ENCODE measurements at regions not wholly inside any gene's neighbourhood (a gene's known extent, or its start where the extent isn't known, plus 50 kb on each side); places are given as distances from the start of the nearest gene placed in this dataset.

- Mint-ChIP-seq H3K4me3 (no peak overlapping the region), H3K36me3 (no peaks in the 10 kb centered on the region), H3K9me3 (no peaks in the 10 kb centered on the region), H3K27ac (no peak overlapping the region), H3K4me1 (peaks cover 4% of the 10 kb centered on the region), H3K27me3 (ENCODE audit: low read depth) (peaks cover 2% of the 10 kb centered on the region)
- ATAC-seq (no peak), DNase-seq (ENCODE audit: low spot score) (no peak)
- TF ChIP-seq ZNF121 (CRISPR knock-in tag; IDR thresholded peaks at IDR 0.05) (no peak), AFF4 (CRISPR knock-in tag; IDR thresholded peaks at IDR 0.05; ENCODE audit: borderline replicate concordance) (no peak), OVOL2 (CRISPR knock-in tag; IDR thresholded peaks at IDR 0.05; ENCODE audit: borderline replicate concordance) (no peak), AR (CRISPR knock-in tag; IDR thresholded peaks at IDR 0.05) (no peak), ATF6 (CRISPR knock-in tag; IDR thresholded peaks at IDR 0.05) (no peak), NFYB (CRISPR knock-in tag; conservative IDR thresholded peaks at IDR 0.05; ENCODE audit: low read depth) (no peak), RELA (CRISPR knock-in tag; IDR thresholded peaks at IDR 0.05; ENCODE audit: borderline replicate concordance) (no peak), ZMAT4 (CRISPR knock-in tag; IDR thresholded peaks at IDR 0.05) (no peak), MYBL2 (CRISPR knock-in tag; IDR thresholded peaks at IDR 0.05) (no peak), JUN (CRISPR knock-in tag; IDR thresholded peaks at IDR 0.05) (no peak), NR2C2 (CRISPR knock-in tag; IDR thresholded peaks at IDR 0.05) (no peak), ATF2 (CRISPR knock-in tag; IDR thresholded peaks at IDR 0.05; ENCODE audit: borderline replicate concordance, low read depth) (no peak), NFE2L1 (CRISPR knock-in tag; IDR thresholded peaks at IDR 0.05) (no peak)
- ChIA-PET POLR2A (no interaction called here), CTCF (interaction anchor here (1.0 kb wide), 1 partner anchor 276 kb away, joined by 3 read pairs; no protein-coding TSS in a partner anchor)
Observed at GRCh38 chr15:97902140-97902780, 58.2 kb upstream of the ARRDC4 start.

- Mint-ChIP-seq H3K36me3 (no peaks in the 10 kb centered on the region), H3K27me3 (ENCODE audit: low read depth) (peaks cover 2% of the 10 kb centered on the region), H3K9me3 (no peaks in the 10 kb centered on the region), H3K4me3 (peak overlapping the region; percentile 33; the same call in 1 of the 2 replicates), H3K27ac (no peak overlapping the region), H3K4me1 (peaks cover 4% of the 10 kb centered on the region)
- ChIA-PET CTCF (interaction anchor here (0.6 to 2.4 kb wide), 9 partner anchors 121 to 525 kb away, joined by 3 to 34 read pairs (median 5); no protein-coding TSS in a partner anchor), POLR2A (no interaction called here)
- no peak for TF ChIP-seq CREB1 (CRISPR knock-in tag; IDR thresholded peaks at IDR 0.05)
- TF ChIP-seq GTF2I (CRISPR knock-in tag; conservative IDR thresholded peaks at IDR 0.05): no peak
- no peak for TF ChIP-seq E2F1 (CRISPR knock-in tag; IDR thresholded peaks at IDR 0.05)
- TF ChIP-seq IRF1 (CRISPR knock-in tag; IDR thresholded peaks at IDR 0.05): no peak
- no peak for TF ChIP-seq OVOL2 (CRISPR knock-in tag; IDR thresholded peaks at IDR 0.05; ENCODE audit: borderline replicate concordance)
- DNase-seq (ENCODE audit: low spot score) (no peak), ATAC-seq (no peak)
Observed at GRCh38 chr15:97903560-97903959, 56.9 kb upstream of the ARRDC4 start.

All from WTC11 (cell line).